ENCODE measurements at regions not wholly inside any gene's neighbourhood (a gene's known extent, or its start where the extent isn't known, plus 50 kb on each side); places are given as distances from the start of the nearest gene placed in this dataset.

DNA sequence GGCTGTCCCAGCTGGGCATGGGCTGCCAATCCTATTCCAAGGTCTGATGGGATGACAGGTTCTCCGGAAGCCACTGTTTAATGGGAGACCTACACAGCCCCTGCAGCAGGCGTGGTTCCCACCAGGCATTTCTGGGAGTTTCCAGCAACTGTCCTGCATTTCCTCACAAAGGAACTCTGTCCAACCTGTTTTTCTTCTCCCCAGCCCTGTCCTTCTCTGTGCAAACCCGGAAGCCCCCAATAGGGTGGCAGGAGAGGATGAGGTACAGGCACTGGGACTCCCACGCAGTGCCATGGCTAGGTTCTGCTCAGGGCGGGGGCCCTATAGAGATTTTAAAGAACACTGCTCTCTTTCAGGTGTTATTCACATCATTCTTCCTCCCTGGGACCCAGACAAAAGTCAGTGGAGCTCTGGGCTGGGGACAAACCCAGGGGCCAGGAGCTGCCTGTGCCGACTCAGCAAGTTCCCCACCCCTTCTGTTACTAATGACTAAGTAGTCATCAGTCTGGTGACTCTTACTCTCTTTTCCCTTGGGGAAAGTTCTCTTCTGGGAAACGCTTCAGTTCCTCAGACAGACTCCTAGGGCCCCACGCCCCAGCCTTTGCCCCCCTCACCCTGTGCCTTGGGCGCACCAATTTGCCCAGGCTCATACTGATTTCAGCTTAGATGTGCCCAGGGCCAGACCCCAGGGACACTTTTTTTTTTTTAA lies 97.7 kb downstream of the CD47 start:
- no peak for DNase-seq

DNA sequence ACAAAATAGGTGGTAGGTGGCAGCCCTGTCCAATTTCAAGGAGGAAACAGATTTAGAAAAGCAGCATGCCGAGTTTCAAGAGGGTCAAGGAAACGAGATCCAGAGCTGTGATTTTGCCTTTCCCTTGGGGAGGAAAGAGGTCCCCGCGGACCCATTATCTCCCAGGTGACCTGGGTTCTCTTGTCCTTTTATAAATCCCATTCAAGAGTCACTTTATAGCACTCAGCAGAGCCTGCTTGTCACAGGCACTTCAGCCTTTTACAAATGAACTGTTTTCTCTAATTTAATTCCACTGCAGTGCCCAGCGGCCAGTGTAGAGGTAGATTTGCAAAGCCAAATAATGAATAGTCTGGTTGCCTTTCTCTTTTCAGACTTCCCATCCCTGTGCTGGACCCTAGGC lies 99.9 kb downstream of the CD47 start:
- DNase-seq: no peak

DNA sequence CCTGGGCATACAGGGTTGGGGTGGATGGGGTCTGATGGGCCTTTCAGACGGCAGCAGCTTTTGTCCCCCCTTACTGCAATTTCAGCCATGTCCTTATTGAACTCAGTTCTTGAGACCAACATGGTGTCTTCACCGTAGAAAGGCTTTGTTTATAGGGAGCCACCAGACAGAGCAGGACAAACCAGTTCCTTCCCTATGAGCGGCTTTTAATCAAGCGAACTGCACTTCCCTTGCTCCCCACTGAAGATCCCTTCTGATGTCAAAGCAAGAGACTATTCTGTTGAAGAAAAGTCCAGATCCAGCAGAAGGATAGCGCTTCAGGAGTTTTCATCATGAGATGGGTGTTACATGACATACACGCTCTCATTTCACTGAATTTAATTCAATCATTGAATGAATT lies 100.4 kb downstream of the CD47 start:
- no peak for DNase-seq

DNA sequence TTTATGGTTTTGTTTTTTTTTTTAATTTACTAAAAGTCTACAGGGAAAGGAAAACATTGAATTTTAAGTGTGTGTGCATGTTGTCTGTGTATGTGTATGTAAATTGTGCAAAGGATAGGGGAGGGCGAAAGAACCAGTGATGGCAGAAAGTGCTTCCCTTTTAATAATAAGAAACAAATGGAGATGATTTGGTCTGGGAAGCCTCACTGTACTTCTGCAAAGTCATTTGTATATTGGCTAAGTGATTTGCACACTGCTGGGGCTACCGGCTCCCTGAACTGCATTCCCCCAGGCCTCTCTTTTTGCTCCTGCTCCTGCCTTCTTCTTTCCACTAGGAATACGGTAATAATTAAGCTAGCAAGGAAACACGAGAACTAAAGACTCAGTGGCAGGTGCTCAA lies 101.2 kb downstream of the CD47 start:
- no peak for DNase-seq

DNA sequence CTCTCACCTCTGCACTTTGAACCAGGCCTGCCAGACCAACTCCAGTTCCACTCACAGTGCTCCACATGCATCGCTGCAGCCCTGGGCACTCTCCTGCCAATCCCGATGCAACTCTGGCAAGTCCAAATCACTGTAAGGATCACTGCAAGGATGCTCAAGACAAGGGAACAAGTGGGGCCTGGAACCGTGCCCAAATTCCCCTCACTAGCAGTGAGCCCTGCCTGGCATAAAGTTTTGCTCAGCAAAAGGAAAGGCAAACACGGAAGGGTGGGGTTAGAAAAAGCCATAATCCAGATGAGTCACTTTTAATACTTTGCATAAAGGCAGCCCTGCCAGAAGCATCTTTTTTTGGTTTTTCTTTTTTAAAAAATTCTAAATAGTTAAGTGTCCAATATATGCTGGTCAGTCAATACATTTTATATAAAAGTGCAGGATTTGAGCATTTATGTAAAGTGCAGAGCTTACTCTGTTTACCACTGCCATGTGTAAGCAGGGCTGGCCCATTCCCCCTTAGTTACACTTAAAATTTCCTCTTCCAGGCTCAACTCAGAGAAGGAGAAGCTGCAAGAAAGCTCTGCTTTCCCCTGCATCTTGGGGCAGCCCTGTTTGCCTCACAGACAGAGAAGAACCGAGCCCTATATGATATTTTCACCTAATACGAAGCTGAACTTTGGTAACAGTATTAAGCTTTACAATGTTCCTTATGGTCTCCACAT lies 102.2 kb downstream of the CD47 start:
- DNase-seq: no peak

DNA sequence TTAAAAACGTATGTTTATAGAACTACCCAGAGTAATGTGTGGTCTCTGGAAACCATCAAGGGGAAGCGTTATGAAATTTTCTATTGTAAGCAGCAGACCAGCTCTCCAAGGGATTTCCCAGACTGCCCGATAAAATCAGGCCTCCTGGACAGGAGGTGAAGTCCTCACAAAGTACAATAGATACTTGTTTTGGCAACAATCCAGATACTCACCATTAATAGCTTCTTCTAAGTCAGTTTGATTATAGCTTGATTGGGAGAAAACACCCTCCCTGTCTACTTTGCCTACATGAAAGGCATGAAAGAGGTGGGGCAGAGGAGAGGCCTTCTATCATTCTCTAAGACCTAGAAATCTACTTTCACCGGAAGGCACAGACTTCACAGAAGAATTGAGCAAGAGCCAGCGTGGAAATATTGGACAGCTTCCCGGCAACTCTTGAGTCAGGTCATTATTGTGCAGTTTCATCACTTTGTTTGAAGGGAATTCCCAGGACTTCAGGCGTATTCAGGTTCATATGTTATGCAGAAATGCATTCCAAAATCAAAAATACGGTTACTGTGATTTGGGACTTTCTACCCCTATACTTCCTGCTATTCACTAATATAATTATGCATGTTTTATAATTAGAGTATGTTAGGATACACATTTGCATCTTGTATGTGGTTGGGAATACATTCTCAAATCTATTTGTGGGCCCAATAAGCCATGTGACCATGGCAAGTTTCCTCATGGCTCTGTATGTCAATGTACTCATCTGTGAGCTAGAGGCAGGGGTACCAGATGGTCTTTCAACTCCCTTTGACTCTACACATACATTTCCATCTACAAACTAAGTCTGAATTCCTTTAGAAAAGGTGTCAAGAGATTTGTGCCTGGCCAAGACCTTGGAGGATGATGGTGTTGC lies 103.5 kb downstream of the CD47 start:
- DNase-seq: no peak

DNA sequence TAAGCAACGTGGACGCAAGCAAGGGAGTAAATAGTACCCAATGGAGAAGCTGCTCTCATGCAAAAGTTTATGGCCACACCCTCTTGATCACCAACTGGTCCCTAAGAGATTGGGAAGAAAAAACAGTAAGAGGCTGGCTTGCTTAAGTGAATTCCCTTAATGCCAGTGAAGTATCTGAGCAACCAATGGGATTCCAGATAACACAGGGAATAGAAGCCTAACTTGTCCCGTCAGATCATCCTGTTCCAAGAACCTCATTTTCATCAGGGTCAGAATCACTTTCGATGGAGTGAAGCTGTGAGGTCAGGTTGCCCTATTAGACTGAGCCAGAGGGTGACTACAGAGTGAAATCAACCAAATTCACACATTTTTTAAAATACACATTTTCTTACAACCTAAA lies 104.3 kb downstream of the CD47 start:
- DNase-seq: no peak

DNA sequence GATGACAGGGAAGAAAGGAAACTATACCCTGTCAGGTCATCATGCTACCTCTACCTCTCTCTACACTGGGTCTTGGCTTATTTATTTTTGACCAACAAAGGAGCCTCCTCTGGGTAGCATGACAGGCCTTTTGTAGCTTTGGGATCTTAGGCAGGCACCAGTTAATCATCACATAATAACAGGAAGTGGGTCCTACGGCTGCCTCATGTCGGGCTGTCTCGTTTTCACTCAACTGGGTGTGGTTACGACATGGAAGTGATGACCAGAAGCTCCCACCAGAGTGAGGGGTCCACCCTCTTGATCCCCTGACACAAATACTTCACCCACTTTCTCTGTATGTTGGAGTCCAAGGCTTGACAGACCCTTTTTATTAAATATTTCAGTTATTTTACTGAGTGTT lies 105.3 kb downstream of the CD47 start:
- no peak for DNase-seq

DNA sequence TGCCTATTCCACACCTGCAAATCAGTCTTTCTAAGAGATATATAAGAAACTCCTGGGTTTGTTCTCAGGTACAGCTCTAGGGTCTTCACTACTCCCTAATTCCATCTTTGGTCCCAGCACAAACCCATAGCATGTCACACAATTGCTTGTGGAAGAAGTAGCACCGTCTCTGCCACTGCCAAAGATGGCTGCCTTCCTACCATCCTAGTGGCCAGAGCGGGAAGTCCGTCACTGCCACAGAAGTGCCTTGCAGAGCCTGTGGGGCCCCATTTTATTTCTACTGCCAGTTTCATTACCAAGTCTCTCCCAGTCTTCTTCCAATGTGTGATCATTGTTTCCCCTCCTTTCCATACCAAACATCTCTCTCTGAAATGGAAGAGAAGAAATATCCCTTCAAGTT lies 107.6 kb downstream of the CD47 start:
- DNase-seq: no peak

DNA sequence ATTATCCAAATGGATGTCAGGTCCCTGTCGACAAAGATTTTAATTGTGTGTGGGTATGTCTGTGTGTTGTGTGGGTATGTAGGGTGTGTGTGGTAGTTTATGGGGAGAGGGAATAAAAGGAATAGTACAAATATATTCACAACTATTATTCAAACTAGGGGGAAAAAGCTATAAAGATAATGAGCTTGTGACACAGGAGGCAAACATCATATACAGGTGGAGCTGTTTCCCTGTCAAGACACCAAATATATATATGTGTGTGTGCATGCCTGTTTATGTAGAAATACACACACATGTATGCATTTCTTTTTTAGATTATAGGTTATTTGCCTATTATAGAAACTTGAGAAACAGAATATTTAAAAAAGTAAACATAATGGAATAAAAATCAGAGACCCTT lies 108.7 kb downstream of the CD47 start:
- no peak for DNase-seq

DNA sequence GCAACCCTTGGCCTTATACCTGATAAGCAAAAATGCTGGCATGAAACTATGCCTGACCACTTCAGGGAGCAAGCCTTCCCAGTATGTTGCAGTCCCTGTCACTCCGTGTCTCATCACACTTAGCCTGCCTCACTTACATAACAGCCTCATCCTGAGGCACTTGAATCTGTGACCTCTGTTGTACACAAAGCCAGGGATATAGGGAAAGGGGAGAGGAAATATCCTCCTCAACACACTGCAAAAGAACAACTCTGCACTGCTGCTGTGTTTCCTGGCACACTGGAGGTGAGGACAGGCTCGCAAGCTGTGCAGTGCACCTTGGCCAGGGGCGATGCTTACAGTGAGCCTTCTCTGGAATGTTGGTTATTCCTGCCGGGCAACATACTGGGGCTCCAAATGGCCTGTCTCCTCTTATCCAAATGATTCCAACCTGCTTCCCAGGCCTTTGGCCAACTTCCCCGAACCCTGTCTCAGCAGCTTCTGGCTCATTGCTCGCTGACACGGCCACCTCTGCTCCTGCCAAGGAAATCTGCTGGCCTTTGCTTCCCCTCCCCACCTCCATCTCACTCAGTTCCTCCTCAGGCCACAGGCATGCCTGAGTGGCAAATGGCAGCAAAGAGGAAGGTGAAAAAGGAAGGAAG lies 109.2 kb downstream of the CD47 start:
- no peak for DNase-seq

DNA sequence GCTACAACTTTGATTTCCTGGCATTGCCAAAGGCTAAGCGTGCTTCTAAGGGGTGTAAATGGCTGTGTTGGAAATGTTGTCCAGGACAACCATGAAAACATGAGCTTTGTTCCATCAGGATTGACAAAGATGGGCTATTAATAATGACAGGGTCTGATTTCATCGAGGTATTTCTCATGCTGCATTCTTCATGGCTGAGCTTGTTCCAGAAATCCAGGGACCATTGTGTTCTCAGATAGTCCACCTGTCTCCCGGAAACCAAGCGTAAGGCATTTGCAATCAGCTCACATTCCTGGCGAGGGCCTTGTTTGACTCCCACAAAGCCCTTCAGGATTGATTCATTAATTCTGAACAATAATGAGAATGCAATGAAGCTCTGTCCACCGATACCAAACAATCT lies 111.3 kb downstream of the CD47 start:
- no peak for DNase-seq

DNA sequence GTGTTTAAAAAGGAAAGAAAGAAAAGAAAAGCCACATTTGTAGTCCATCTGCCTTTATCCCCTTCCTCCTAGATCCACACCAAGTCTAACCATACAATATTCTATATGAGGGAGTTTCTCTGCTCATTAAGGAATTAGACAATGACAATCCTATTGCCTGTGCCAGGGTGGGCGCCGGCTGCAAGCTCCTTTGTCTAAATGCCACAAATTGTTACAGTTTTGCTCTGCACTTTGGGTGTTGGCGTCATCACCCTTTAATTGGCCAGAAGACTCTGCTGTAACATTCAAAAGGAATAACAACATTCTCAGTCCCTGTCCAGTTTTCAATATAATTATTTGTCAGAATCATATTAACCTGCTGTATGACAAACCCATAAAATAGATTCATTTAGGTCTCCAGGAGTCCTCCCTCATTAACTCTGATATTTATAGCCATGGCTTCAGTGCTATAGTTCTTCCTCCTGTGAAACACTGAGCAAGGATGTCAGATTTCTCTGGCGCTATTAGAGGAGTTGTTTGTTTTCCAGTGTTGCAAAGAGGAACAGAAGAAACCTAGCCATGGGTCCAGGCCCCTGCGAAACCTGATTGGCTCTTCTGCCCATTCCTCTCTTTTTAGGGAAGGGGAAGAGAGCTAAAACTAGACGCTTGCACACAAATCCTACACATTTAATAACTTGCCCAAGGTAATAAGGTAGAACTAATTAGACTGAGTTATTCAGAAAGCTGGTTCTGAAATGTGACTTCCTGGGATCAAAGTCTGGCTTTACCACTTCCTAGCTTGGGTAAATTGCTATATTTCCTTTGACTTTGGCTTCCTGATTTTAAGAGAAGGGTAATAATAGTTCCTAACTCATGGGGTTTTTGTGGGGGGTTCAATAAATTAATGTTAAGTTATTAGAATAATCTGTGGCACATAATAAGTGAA lies 112.4 kb downstream of the CD47 start:
- no peak for DNase-seq

DNA sequence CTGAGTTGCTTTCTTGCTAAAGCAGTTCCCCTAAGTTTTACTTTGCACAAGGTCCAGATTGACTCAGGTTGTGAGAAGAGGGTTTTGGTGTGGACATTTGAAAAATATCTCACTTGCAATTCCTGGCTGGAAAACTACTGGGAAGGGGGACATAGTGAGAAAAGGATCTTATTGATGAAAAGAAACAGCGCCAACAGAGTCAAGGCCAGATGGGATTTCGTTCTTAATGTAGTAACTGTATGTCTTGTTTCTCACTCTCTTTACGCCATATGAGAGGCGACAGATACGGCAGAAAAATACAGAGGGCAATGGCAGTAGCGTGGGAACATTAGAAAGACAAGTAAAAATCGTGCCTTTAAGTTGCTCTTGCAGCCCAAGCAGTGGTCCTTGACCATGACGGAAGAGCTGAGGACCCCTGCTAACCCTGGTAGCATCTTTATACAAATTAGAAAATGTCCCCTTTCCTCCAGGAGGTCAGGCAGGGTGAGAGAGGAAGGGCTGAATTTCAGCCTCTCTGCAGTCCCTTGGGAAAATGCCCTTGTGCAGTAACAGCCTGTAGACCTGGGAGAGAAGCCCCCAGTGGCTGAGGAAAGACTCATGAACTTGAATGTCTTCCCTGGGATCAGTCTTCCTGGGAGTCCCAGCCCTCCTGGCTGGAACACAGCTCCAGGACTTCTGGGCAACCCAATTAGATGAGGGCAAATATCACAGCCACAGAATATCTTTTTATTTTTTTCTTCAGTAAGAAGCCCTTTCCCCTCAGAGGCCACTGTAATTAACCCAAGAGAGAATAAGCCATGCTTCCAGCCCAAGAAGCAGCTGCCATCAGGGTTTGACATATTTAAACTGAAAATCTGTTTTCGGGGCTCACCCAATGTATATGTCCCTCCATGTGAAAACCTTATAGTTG lies 113.4 kb downstream of the CD47 start:
- DNase-seq: no peak

DNA sequence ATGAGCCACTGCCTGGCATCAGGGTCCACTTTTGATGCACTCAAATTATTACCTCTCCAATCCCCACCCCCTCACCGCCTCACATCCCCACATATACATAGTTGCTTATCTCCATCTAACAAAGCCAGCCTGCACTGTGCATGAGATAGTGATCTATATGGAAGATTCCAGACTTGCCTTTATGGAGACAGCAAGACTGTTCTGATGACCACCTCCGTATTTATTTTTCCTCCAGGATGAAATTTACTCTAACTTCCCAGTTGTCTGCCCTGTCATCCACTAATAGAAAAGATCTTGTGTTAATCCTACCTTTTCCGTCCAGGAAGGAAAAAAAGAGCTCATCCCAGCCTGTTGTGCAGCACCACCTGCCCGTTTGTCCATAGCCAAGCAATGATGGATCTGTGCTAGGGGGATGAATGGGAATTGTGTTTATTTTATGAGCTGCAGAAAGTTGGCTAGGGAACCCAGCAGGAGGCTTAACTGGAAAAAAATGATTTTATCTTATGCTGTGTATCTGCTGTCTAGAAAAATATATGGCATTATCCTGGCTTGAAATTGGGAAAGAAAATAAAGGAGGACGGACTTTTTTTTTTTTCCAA lies 114.5 kb downstream of the CD47 start:
- no peak for DNase-seq

DNA sequence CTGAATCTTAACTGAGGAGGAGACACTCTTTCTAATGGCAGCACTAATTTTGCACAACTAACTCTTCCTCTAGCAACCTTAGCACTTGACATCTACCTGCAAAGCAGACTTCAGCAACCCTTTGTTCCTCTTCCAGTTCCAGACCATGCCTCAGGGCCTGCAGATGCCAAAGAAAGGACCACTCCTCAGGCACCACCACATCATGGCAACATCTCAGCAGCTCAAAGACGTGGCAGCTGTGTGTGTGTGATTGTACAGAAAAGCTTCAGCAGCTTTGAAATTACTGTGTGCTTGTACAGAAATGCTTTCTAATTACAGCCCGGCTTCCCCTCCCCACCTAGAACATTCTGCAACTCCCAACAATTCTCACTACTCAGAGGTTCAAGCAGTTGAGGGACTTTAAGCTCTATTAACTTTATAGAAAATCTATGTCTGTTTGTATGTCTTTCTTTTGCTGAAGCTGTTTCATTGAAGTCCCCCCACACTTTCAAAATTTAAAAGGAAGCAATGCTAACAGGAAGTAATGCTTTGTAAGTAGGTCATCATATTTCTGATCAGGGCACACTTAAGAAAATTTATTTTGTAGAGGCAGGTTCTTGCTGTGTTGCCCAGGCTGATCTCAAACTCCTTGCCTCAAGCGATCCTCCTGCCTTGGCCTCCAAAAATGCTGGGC lies 115.2 kb downstream of the CD47 start:
- no peak for DNase-seq

DNA sequence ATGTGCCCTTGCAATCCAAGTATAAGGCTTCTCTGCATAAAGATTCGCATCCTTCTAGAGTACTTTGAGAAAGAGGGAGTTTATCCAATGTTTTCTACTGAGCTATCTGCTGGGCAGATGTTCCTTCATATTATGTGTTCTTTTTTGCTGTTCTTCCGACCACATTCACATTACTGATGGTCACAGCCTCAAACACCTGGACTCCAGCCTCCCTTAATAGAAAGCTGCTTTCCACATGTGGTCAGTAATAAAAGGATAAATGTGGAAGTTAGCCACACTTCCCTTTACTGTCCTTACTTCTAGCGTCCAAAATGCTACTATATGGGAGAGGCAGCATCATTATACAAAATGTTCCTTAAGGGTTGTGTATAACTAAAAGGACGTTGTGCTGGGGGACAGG lies 116.9 kb downstream of the CD47 start:
- DNase-seq: no peak

DNA sequence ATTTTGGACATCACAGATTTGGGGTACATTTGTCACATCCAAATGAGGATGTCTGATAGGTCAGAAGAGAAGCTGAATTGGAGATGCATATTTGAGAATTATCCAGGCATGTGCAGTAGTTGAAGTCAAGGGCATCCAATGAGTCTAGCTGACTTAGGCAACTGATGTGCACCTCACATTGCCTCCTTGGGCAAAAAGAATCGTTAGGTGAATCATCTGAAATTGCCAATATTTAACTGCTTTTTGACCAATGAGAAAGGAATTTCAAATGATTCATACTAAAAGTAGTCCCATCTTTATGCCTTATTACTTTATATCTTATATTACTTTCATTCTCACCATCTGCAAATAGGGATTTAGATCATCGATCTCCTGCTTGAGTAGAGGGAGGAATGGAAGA lies 117.7 kb downstream of the CD47 start:
- no peak for DNase-seq

DNA sequence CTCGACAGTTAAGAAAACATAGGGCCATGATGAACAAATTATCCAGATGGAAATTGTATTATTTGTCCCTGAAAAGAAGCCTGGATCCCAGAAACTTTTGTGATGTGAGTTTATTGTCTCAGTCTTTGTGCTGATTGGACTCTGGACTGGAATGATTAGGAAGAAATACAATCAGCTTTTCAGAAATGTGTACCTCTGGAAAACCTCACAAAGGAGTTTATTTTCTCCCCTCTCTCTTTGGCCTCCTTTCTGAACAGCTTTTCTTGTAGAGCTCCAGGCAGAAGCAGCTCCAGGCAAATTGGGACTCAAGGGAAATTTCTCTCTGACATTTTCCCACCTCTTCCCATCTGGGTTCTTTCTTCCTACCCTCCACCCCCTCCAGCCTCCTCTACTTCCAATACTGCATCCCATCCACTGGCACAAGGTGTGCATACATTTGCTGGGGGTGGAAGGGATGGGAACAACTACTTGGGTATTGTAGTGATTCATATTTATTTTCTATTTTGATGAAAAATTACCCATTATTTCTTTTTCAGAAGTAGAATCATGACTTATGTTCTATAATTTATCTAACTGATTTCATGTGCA lies 119.7 kb downstream of the CD47 start:
- DNase-seq: no peak
